ENCODE measurements at regions not wholly inside any gene's neighbourhood (a gene's known extent, or its start where the extent isn't known, plus 50 kb on each side); places are given as distances from the start of the nearest gene placed in this dataset.

DNA sequence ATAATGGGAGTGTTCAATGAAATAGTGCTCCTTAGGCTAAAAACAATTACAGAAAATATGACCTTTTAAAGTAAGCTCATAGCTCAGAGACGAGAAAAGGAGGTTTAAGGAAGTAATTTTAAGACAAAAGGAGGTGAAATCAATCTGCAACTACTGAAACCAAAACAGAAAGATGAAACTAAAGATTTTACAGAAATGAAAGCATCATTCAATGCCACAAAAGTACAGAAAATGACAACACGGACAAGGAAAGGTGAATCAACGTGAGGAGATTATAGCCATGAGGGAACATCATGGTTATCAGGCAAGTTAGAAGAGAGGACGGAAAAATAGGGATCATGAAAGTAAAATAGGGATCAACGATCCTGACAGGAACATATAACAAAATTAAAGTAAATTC is 745.2 kb downstream of the PCDH17 start:
- TF ChIP-seq POLR2AphosphoS5 (IDR thresholded peaks at IDR 0.05; ENCODE audit: low read depth, low read length) (no peak), TAF1 (IDR thresholded peaks at IDR 0.05; ENCODE audit: borderline replicate concordance, insufficient read depth, low read length) (no peak), SIN3A (IDR thresholded peaks at IDR 0.05; ENCODE audit: borderline replicate concordance, insufficient read depth, low read length) (no peak)
